ENCODE measurements at regions not wholly inside any gene's neighbourhood (a gene's known extent, or its start where the extent isn't known, plus 50 kb on each side); places are given as distances from the start of the nearest gene placed in this dataset.

DNA sequence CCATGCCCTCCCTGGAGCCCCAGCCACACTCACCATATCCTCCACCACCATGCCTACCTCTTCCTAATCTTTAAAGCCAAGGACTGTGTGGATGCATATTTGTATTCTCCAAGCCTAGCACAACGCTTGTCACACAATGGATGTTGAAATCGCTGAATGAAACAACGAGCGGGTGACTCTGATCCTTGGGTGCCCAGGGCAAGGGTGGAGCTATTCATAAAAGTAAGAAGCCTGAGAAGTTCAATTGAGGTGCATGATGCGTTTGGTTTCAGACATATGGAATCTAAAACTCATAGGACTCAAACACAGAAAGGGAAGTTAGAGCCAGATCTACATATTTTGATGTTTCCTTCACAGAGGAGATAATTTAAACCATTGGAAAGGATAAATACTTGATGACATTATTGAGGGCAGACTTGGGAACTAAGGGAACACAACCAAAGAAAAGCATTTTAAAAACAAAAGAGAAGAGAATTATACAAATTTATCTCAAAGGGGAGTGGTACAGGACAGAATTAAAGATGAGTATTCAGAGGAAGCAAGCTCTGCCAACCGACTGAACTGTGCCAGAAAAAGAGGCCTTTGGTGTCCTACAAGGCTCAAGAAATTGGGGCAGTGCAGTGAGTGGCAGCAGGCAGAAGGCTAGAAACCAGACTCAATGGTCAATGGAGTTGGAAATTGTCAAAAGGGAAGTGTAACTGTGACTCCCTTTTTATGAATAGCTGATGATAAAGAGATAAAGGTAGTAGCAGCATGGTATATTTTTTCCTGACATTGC, 200.6 kb upstream of the NCKAP5 start:
- no peaks in the 10 kb centered on the region; a peak in 1 of 7 replicates for H3K27me3 ChIP-seq (replicated peaks in 1 of 4; ENCODE audit: control insufficient read depth in 3 of 4, extremely low read depth in 1 of 4, insufficient read depth in 3 of 4, low read length in 3 of 4)
- no peaks in the 10 kb centered on the region for H3K9me3 ChIP-seq (ENCODE audit: insufficient read depth in 2 of 2, low read depth in 1 of 2, low read length in 1 of 2)
- no peaks in the 10 kb centered on the region for H3K36me3 ChIP-seq (ENCODE audit: control insufficient read depth in 2 of 4, insufficient read depth in 4 of 4, low read length in 3 of 4)
- H2BK12ac ChIP-seq (ENCODE audit: low read depth, low read length), result no peak overlapping the region
- DNase-seq (ENCODE audit: low read depth in 1 of 2, low spot score in 2 of 2), result no peak
- no peak for FAIRE-seq
- H3K18ac ChIP-seq (ENCODE audit: extremely low read depth, low read length), result no peak overlapping the region
- H3K4me3 ChIP-seq (ENCODE audit: extremely low read depth in 1 of 4, insufficient read depth in 2 of 4, low read depth in 3 of 4, low read length in 4 of 4), result no peak overlapping the region
- TF ChIP-seq CEBPB (IDR thresholded peaks at IDR 0.05; ENCODE audit: low read depth, low read length) (no peak), RXRA (IDR thresholded peaks at IDR 0.05; ENCODE audit: insufficient read depth, low read depth, low read length) (no peak), YY1 (IDR thresholded peaks at IDR 0.05; ENCODE audit: low read depth, low read length) (no peak)
- no peak overlapping the region; a peak in 1 of 7 replicates for H3K9ac ChIP-seq (replicated peaks in 1 of 4; ENCODE audit: extremely low read depth in 1 of 4, low read depth in 3 of 4, low read length in 3 of 4)
- no peak overlapping the region for H3K4me2 ChIP-seq (ENCODE audit: insufficient read depth in 1 of 2, low read depth in 2 of 2, low read length in 2 of 2)
- POLR2A ChIA-PET (ENCODE audit: partially characterized antibody), result no interaction called here
- H3K56ac ChIP-seq (replicated peaks; ENCODE audit: insufficient read length, low read depth, low read length), result no peak overlapping the region
- no peaks in the 10 kb centered on the region for H3K79me2 ChIP-seq (ENCODE audit: control insufficient read depth in 1 of 2, insufficient read depth in 2 of 2, low read length in 2 of 2)
- no peak overlapping the region for H3K23ac ChIP-seq (ENCODE audit: insufficient read length)
- H3K14ac ChIP-seq (ENCODE audit: insufficient read length), result no peak overlapping the region
- H2BK15ac ChIP-seq (ENCODE audit: low read length), result no peak overlapping the region
- no peak overlapping the region for H3K4ac ChIP-seq (replicated peaks; ENCODE audit: insufficient read length, low read depth, low read length)
- 92% methylated on average over 6 of the region's 6 CpGs; no CpG with 5 or more reads in 1 of the 2 experiments for WGBS, 2 experiments (ENCODE audit: extremely low coverage in 1 of 2, insufficient coverage in 1 of 2, insufficient read length in 1 of 2, insufficient replicate concordance in 2 of 2, low coverage in 1 of 2, low lambda C conversion rate in 2 of 2, missing lambda C conversion rate in 1 of 2)
- no peak overlapping the region for H2BK20ac ChIP-seq (ENCODE audit: low read length)
- CTCF ChIA-PET (ENCODE audit: partially characterized antibody), result interaction anchor here (1.3 to 1.6 kb wide), 2 partner anchors 9 to 208 kb away, joined by 4 to 7 read pairs; no protein-coding TSS in a partner anchor
- H4K20me1 ChIP-seq (replicated peaks in 1 of 2; ENCODE audit: control insufficient read depth in 1 of 2, insufficient read depth in 2 of 2, low read length in 2 of 2), result no peaks in the 10 kb centered on the region
- H3K23me2 ChIP-seq (ENCODE audit: low read depth, low read length), result no peaks in the 10 kb centered on the region
- H2BK120ac ChIP-seq (replicated peaks; ENCODE audit: low read depth, low read length), result no peak overlapping the region
- no peak overlapping the region for H4K91ac ChIP-seq (replicated peaks; ENCODE audit: insufficient read length, low read length)
- no peaks in the 10 kb centered on the region for H3K4me1 ChIP-seq (replicated peaks in 1 of 4; ENCODE audit: control insufficient read depth in 3 of 4, insufficient read depth in 4 of 4, low read length in 3 of 4)
- H4K8ac ChIP-seq (ENCODE audit: extremely low read depth, insufficient read depth, low read length), result no peak overlapping the region
- no peak overlapping the region for H3K27ac ChIP-seq (ENCODE audit: low read depth, low read length)
- H2BK5ac ChIP-seq (ENCODE audit: low read depth, low read length), result no peak overlapping the region
- no peaks in the 10 kb centered on the region for H3K79me1 ChIP-seq (ENCODE audit: low read depth, low read length)
- H4K5ac ChIP-seq (ENCODE audit: insufficient read length, low read depth, low read length), result no peak overlapping the region
- H2AFZ ChIP-seq (ENCODE audit: low read length), result no peak overlapping the region
- no peak overlapping the region for H2AK5ac ChIP-seq (ENCODE audit: low read depth, low read length)

All from H1 (cell line).